Vagina (tissue), 2 donors: ENCODE measurements at regions not wholly inside any gene's neighbourhood (a gene's known extent, or its start where the extent isn't known, plus 50 kb on each side); places are given as distances from the start of the nearest gene placed in this dataset.
"Not testable (repeated sequence)": the region's sequence is repeated elsewhere in the genome, so short reads cannot be mapped to it uniquely, and the experiment has no call there.

Experiments used
- POLR2A ChIP-seq, 2 donors: fragments of 450-650 bp; IDR thresholded peaks; one replicate each; pipeline ENCODE4 v1.6.1; 2017; ENCODE audit warnings: antibody characterized with exemption in 2 of 2, mild to moderate bottlenecking in 2 of 2, moderate library complexity in 2 of 2
- TF ChIP-seq, protein P1 (sequence below), 3 experiments: fragments of 450-650 bp in 2 of 3; fragments of 200-600 bp in 1 of 3; sonication (generic) in 1 of 3; IDR thresholded peaks; one replicate each; pipeline ENCODE4 v1.5.1; 2017 to 2019; ENCODE audit warnings: antibody characterized with exemption in 3 of 3, mild to moderate bottlenecking in 2 of 3, moderate library complexity in 2 of 3

DNA sequence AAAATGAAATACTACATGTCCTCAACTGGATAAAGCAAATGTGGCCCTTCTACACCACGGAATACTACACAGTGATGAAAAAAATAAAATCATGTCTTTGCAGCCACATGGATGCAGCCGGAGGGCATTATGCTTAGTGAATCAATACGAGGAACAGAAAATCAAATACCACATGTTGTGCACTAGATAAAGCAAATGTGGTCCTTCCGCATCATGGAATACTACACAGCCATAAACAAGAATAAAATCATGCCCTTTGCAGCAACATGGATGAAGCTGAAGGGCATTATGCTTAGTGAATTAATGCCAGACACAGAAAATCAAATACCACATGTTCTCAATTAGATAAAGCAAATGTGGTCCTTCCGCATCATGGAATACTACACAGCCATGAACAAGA is 204.4 kb downstream of the GOLGA6L6 start:
- TF ChIP-seq, protein P1, sequence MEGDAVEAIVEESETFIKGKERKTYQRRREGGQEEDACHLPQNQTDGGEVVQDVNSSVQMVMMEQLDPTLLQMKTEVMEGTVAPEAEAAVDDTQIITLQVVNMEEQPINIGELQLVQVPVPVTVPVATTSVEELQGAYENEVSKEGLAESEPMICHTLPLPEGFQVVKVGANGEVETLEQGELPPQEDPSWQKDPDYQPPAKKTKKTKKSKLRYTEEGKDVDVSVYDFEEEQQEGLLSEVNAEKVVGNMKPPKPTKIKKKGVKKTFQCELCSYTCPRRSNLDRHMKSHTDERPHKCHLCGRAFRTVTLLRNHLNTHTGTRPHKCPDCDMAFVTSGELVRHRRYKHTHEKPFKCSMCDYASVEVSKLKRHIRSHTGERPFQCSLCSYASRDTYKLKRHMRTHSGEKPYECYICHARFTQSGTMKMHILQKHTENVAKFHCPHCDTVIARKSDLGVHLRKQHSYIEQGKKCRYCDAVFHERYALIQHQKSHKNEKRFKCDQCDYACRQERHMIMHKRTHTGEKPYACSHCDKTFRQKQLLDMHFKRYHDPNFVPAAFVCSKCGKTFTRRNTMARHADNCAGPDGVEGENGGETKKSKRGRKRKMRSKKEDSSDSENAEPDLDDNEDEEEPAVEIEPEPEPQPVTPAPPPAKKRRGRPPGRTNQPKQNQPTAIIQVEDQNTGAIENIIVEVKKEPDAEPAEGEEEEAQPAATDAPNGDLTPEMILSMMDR (IDR thresholded peaks at IDR 0.05), result not testable (repeated sequence)
- not testable (repeated sequence) for TF ChIP-seq POLR2A (IDR thresholded peaks at IDR 0.05)
